Ishikawa (cell line): ENCODE measurements at regions not wholly inside any gene's neighbourhood (a gene's known extent, or its start where the extent isn't known, plus 50 kb on each side); places are given as distances from the start of the nearest gene placed in this dataset.

Experiments
- CEBPB ChIP-seq: IDR thresholded peaks from 2 replicates; pipeline ENCODE4 v1.6.1; 2012
- CREB1 ChIP-seq: IDR thresholded peaks from 2 replicates; pipeline ENCODE4 v1.6.1; 2012; ENCODE audit warnings: low read depth
- EGR1 ChIP-seq: IDR thresholded peaks from 2 replicates; pipeline ENCODE4 v1.6.1; 2012
- EP300 ChIP-seq: IDR thresholded peaks from 2 replicates; pipeline ENCODE4 v1.6.1; 2012; ENCODE audit warnings: borderline replicate concordance
- FOXM1 ChIP-seq: IDR thresholded peaks from 2 replicates; pipeline ENCODE4 v1.6.1; 2012; ENCODE audit warnings: low read depth, borderline replicate concordance
- NFIC ChIP-seq: IDR thresholded peaks from 2 replicates; pipeline ENCODE4 v1.6.1; 2012
- RAD21 ChIP-seq: IDR thresholded peaks from 2 replicates; pipeline ENCODE4 v1.6.1; 2012; ENCODE audit warnings: low read depth
- REST ChIP-seq: IDR thresholded peaks from 2 replicates; pipeline ENCODE4 v1.6.1; 2012; ENCODE audit warnings: low read depth, mild to moderate bottlenecking
- TAF1 ChIP-seq: IDR thresholded peaks from 2 replicates; pipeline ENCODE4 v1.6.1; 2012; ENCODE audit warnings: low read depth, mild to moderate bottlenecking
- TCF12 ChIP-seq: IDR thresholded peaks from 2 replicates; pipeline ENCODE4 v1.6.1; 2012; ENCODE audit warnings: low read depth
- TEAD4 ChIP-seq: IDR thresholded peaks from 2 replicates; pipeline ENCODE4 v1.6.1; 2012
- USF1 ChIP-seq: IDR thresholded peaks from 2 replicates; pipeline ENCODE4 v1.6.1; 2012
- YY1 ChIP-seq: IDR thresholded peaks from 2 replicates; pipeline ENCODE4 v1.6.1; 2012; ENCODE audit warnings: low read depth
- ZBTB7A ChIP-seq: IDR thresholded peaks from 2 replicates; pipeline ENCODE4 v1.6.1; 2012; ENCODE audit warnings: low read depth
- TF ChIP-seq, protein P1 (sequence below): IDR thresholded peaks from 2 replicates; pipeline ENCODE4 v1.6.1; 2012

- TF ChIP-seq FOXM1 (no peak), CEBPB (no peak), TCF12 (no peak), USF1 (no peak), EP300 (no peak), NFIC (no peak)
- TF ChIP-seq, protein P1, sequence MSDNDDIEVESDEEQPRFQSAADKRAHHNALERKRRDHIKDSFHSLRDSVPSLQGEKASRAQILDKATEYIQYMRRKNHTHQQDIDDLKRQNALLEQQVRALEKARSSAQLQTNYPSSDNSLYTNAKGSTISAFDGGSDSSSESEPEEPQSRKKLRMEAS, result no peak
These were observed 336.9 kb downstream of the PTTG2 start for GRCh38 chr4:38297061-38297460.

- TF ChIP-seq ZBTB7A (no peak), CREB1 (no peak), FOXM1 (no peak), EGR1 (no peak), NFIC (no peak), REST (no peak), TAF1 (no peak), USF1 (no peak), CEBPB (no peak), EP300 (no peak), TCF12 (no peak), YY1 (no peak), TEAD4 (no peak), RAD21 (no peak)
- TF ChIP-seq, protein P1, result no peak
These were observed 338.9 kb downstream of the PTTG2 start for GRCh38 chr4:38298868-38299713.

DNA sequence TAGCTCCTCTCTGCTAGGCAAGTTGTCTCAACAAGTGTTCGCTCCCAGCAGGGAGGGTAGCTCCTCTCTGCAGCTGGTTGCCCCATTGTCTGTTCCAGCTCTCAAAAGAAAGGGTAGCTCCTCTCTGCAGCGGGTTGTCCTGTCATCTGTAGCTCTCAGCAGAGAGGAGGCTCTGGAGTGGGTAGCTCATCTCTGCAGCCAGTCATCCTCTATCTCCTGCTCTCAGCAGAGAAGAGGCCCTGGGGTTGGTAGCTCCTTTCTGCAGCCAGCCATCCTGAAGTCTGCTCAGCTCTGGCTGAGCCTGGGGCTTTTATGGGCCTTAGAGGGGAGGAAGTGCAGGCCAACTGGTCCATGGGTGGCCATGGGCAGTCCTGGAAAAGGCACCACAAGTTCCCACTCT lies 342.7 kb downstream of the PTTG2 start:
- TF ChIP-seq ZBTB7A, result no peak
- TF ChIP-seq, protein P1, result no peak
- TF ChIP-seq NFIC, result no peak
- no peak for TF ChIP-seq EP300
- no peak for TF ChIP-seq TEAD4
- no peak for TF ChIP-seq TAF1
- no peak for TF ChIP-seq FOXM1
- no peak for TF ChIP-seq EGR1
- TF ChIP-seq TCF12, result no peak
- TF ChIP-seq CEBPB, result no peak

GRCh38 chr4:38306482-38307071 lies 346.4 kb downstream of the PTTG2 start:
- no peak for TF ChIP-seq EP300
- no peak for TF ChIP-seq FOXM1
- TF ChIP-seq TAF1, result no peak
- TF ChIP-seq REST, result no peak
- TF ChIP-seq CREB1, result no peak
- no peak for TF ChIP-seq EGR1
- TF ChIP-seq, protein P1, result no peak
- no peak for TF ChIP-seq NFIC
- TF ChIP-seq TCF12, result no peak
- TF ChIP-seq RAD21, result no peak
- no peak for TF ChIP-seq USF1
- TF ChIP-seq ZBTB7A, result no peak
- TF ChIP-seq TEAD4, result no peak
- TF ChIP-seq YY1, result no peak
- no peak for TF ChIP-seq CEBPB
